PC-9 (cell line): ENCODE measurements at regions not wholly inside any gene's neighbourhood (a gene's known extent, or its start where the extent isn't known, plus 50 kb on each side); places are given as distances from the start of the nearest gene placed in this dataset.

Experiments used
- BruUV-seq: library from RNA; stranded (reverse); fragments of 400-500 nt; replicated peaks from 2 replicates; lab custom pipeline; 2021; lab: Mats Ljungman, UMichigan
- CTCF ChIA-PET: fragments of 300-600 bp; sonication (Branson Sonifier 250); formaldehyde crosslinking; loops from one replicate; lab custom pipeline; 2022; ENCODE audit warnings: antibody characterized with exemption; lab: Charles Lee
- POLR2A ChIA-PET: fragments of 300-600 bp; sonication (Branson Sonifier 250); formaldehyde crosslinking; loops from one replicate; lab custom pipeline; 2022; ENCODE audit warnings: antibody characterized with exemption; ENCODE audit not compliant: unreplicated experiment; lab: Charles Lee
- DNase-seq, 2 experiments: peaks; one replicate each; pipeline versions ENCODE4 v3.0.0 to v3.0.0-alpha.2; 2015 to 2022; ENCODE audit warnings: mixed read lengths in 1 of 2
- H2AFZ ChIP-seq: fragments of 200-600 bp; sonication (generic); 2 replicates; pipeline ENCODE4 v1.8.1; 2017; ENCODE audit warnings: antibody characterized with exemption
- H3F3A ChIP-seq: fragments of 200-600 bp; sonication (generic); 2 replicates; pipeline ENCODE4 v1.8.1; 2017; ENCODE audit warnings: antibody characterized with exemption, mild to moderate bottlenecking, low read depth; ENCODE audit not compliant: insufficient read depth
- H3K27ac ChIP-seq: fragments of 200-600 bp; sonication (generic); 2 replicates; pipeline ENCODE4 v1.6.1; 2016; ENCODE audit warnings: mixed run types
- H3K27me3 ChIP-seq: fragments of 200-600 bp; sonication (generic); 2 replicates; pipeline ENCODE4 v1.6.1; 2016; ENCODE audit warnings: low read depth, mixed run types; ENCODE audit not compliant: insufficient read depth
- H3K36me3 ChIP-seq: fragments of 200-600 bp; sonication (generic); 2 replicates; pipeline ENCODE4 v1.6.1; 2016; ENCODE audit warnings: low read depth, mixed run types
- H3K4me1 ChIP-seq: fragments of 200-600 bp; sonication (generic); replicated peaks from 2 replicates; pipeline ENCODE4 v1.6.1; 2016; ENCODE audit warnings: mixed run types; ENCODE audit not compliant: insufficient read depth
- H3K4me2 ChIP-seq: fragments of 200-600 bp; sonication (generic); 2 replicates; pipeline ENCODE4 v1.6.1; 2017; ENCODE audit warnings: mixed run types
- H3K4me3 ChIP-seq: fragments of 200-600 bp; sonication (generic); 2 replicates; pipeline ENCODE4 v1.6.1; 2016; ENCODE audit warnings: mixed run types
- H3K79me2 ChIP-seq: fragments of 200-600 bp; sonication (generic); 2 replicates; pipeline ENCODE4 v1.6.1; 2017; ENCODE audit warnings: low read depth, mixed run types
- H3K9me2 ChIP-seq: fragments of 200-600 bp; sonication (generic); 2 replicates; pipeline ENCODE4 v1.8.1; 2017; ENCODE audit warnings: mild to moderate bottlenecking; ENCODE audit not compliant: insufficient read depth
- H3K9me3 ChIP-seq: fragments of 200-600 bp; sonication (generic); 2 replicates; pipeline ENCODE4 v1.8.1; 2016; ENCODE audit warnings: low read depth; ENCODE audit not compliant: insufficient read depth
- H4K20me1 ChIP-seq: fragments of 200-600 bp; sonication (generic); 2 replicates; pipeline ENCODE4 v1.8.1; 2017; ENCODE audit not compliant: insufficient read depth
- EZH2 ChIP-seq: fragments of 200-600 bp; sonication (generic); IDR thresholded peaks from 2 replicates; pipeline ENCODE4 v1.8.0; 2017; ENCODE audit warnings: antibody characterized with exemption, low read depth
- intact Hi-C: fragments of 100-400 bp; cut with micrococcal nuclease; formaldehyde crosslinking; loops from one replicate; pipeline ENCODE4 v1.10.0; 2022; ENCODE audit not compliant: unreplicated experiment
- TF ChIP-seq, protein P1 (sequence below): fragments of 200-600 bp; sonication (generic); conservative IDR thresholded peaks from 2 replicates; pipeline ENCODE4 v1.6.1; 2017; ENCODE audit warnings: mixed run types, antibody characterized with exemption, mild to moderate bottlenecking, moderate library complexity

DNA sequence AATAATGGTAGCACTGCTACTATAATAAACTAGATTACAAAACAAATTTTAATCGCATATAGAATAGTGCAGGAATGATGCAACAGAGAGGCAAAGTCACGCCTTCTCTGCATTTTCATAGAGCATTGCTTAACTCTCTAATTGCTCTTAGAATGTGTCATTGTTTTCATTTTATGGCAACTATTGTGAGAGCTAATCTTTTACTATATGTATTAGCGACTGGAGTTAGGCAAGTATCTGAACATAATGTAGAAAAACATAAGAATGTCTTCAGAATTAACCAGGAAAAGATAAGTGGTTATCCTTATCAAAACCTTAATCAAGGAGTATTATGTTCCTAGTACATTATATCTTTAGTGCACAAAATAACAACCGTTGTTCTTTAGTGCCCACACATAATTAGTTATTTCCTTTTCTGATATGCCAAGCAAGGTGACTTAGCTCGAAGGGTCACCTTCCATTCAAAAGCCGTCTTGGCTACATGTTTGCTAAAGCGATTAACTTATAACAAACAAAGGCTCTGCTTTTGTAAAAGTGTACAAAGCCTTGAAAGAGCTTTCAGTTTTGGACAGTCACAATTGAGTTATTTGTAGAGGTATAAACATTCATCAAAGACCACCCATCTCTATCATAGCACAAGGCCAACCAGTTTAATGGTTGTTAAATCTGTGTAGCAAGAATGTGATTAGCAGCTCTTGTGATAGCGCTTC lies 1328.9 kb downstream of the ROBO2 start:
- intact Hi-C loops, result no loop called here

DNA sequence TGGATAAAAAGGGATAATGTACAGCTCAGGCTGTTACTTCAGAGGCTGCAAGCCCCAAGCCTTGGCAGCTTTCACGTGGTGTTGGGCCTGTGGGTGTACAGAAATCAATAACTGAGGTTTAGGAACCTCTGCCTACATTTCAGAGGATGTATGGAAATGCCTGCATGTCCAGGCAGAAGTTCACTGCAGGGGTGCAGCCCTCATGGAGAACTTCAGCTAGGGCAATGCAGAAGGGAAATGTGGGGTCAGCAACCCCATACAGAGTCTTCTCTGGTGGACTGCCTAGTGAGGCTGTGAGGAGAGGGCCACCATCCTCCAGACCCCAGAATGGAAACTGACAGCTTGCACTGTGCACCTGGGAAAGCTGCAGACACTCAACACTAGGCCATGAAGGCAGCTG lies 1350.3 kb downstream of the ROBO2 start:
- H3K27ac ChIP-seq, result no peak overlapping the region
- H3K79me2 ChIP-seq, result no peaks in the 10 kb centered on the region
- no peak overlapping the region for H2AFZ ChIP-seq
- H4K20me1 ChIP-seq, result no peaks in the 10 kb centered on the region
- BruUV-seq, result no TSS peak
- POLR2A ChIA-PET, result no interaction called here
- CTCF ChIA-PET, result no interaction called here
- no peaks in the 10 kb centered on the region for H3K4me1 ChIP-seq
- intact Hi-C loops, result no loop called here
- H3F3A ChIP-seq, result no peaks in the 10 kb centered on the region
- no peaks in the 10 kb centered on the region for H3K9me3 ChIP-seq
- H3K4me3 ChIP-seq, result no peak overlapping the region
- H3K27me3 ChIP-seq, result no peaks in the 10 kb centered on the region
- no peaks in the 10 kb centered on the region; the same call in 1 of the 2 replicates for H3K9me2 ChIP-seq
- TF ChIP-seq, protein P1, sequence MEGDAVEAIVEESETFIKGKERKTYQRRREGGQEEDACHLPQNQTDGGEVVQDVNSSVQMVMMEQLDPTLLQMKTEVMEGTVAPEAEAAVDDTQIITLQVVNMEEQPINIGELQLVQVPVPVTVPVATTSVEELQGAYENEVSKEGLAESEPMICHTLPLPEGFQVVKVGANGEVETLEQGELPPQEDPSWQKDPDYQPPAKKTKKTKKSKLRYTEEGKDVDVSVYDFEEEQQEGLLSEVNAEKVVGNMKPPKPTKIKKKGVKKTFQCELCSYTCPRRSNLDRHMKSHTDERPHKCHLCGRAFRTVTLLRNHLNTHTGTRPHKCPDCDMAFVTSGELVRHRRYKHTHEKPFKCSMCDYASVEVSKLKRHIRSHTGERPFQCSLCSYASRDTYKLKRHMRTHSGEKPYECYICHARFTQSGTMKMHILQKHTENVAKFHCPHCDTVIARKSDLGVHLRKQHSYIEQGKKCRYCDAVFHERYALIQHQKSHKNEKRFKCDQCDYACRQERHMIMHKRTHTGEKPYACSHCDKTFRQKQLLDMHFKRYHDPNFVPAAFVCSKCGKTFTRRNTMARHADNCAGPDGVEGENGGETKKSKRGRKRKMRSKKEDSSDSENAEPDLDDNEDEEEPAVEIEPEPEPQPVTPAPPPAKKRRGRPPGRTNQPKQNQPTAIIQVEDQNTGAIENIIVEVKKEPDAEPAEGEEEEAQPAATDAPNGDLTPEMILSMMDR, result no peak
- no peak for TF ChIP-seq EZH2
- DNase-seq, result no peak
- H3K4me2 ChIP-seq, result no peak overlapping the region
- no peaks in the 10 kb centered on the region for H3K36me3 ChIP-seq

More for the DNA sequence above, 1328.9 kb downstream of the ROBO2 start:
- no peak overlapping the region for H3K4me3 ChIP-seq
- no peak overlapping the region for H3K27ac ChIP-seq
- TF ChIP-seq, protein P1, result no peak
- no peak for TF ChIP-seq EZH2
- no peaks in the 10 kb centered on the region for H3K79me2 ChIP-seq
- no peaks in the 10 kb centered on the region for H3K9me2 ChIP-seq
- no peak for DNase-seq
- H3K4me1 ChIP-seq, result no peaks in the 10 kb centered on the region
- ChIA-PET POLR2A (no interaction called here), CTCF (no interaction called here)
- no peaks in the 10 kb centered on the region for H3K27me3 ChIP-seq
- BruUV-seq, result no TSS peak
- no peaks in the 10 kb centered on the region for H4K20me1 ChIP-seq
- no peaks in the 10 kb centered on the region for H3K9me3 ChIP-seq
- 0 out of 2 replicates have a peak overlapping the region, but pooled peaks have one; percentile 33 for H2AFZ ChIP-seq
- H3K36me3 ChIP-seq, result no peaks in the 10 kb centered on the region
- no peak overlapping the region for H3K4me2 ChIP-seq
- no peaks in the 10 kb centered on the region for H3F3A ChIP-seq

DNA sequence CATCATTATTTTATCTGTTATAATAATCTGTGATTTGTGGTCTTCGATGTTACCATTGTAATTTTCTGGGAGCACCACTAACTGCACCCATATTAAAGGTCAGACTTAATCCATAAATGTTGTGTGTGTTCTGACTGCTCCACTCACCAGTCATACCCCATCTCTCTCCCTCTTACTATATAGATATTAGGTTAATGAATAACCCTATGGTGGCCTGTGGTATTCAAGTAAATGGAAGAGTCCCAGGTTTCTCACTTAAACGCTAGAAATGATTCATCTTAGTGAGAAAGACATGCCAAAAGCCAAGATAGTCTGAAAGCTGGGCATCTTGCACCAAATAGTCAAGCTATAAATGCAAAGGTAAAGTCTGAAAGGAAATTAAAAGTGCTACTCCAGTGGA lies 1358.5 kb downstream of the ROBO2 start:
- DNase-seq, result no peak
- TF ChIP-seq, protein P1, result no peak
- no peak for TF ChIP-seq EZH2
- no peaks in the 10 kb centered on the region for H3K4me1 ChIP-seq
- H3K79me2 ChIP-seq, result no peaks in the 10 kb centered on the region
- H4K20me1 ChIP-seq, result no peaks in the 10 kb centered on the region
- no TSS peak for BruUV-seq
- H3K4me2 ChIP-seq, result no peak overlapping the region
- H3K9me2 ChIP-seq, result no peaks in the 10 kb centered on the region
- no peaks in the 10 kb centered on the region for H3F3A ChIP-seq
- no peak overlapping the region for H2AFZ ChIP-seq
- no peak overlapping the region for H3K4me3 ChIP-seq
- H3K9me3 ChIP-seq, result no peaks in the 10 kb centered on the region
- intact Hi-C loops, result no loop called here
- no peak overlapping the region for H3K27ac ChIP-seq
- ChIA-PET POLR2A (no interaction called here), CTCF (no interaction called here)
- H3K36me3 ChIP-seq, result no peaks in the 10 kb centered on the region
- H3K27me3 ChIP-seq, result no peaks in the 10 kb centered on the region
